Ishikawa (cell line): ENCODE measurements at regions not wholly inside any gene's neighbourhood (a gene's known extent, or its start where the extent isn't known, plus 50 kb on each side); places are given as distances from the start of the nearest gene placed in this dataset.

ENCODE experiments used
- CEBPB ChIP-seq: IDR thresholded peaks from 2 replicates; pipeline ENCODE4 v1.6.1; 2012
- EP300 ChIP-seq: IDR thresholded peaks from 2 replicates; pipeline ENCODE4 v1.6.1; 2012; ENCODE audit warnings: borderline replicate concordance
- NFIC ChIP-seq: IDR thresholded peaks from 2 replicates; pipeline ENCODE4 v1.6.1; 2012
- REST ChIP-seq: IDR thresholded peaks from 2 replicates; pipeline ENCODE4 v1.6.1; 2012; ENCODE audit warnings: low read depth, mild to moderate bottlenecking
- TAF1 ChIP-seq: IDR thresholded peaks from 2 replicates; pipeline ENCODE4 v1.6.1; 2012; ENCODE audit warnings: low read depth, mild to moderate bottlenecking
- USF1 ChIP-seq: IDR thresholded peaks from 2 replicates; pipeline ENCODE4 v1.6.1; 2012
- ZBTB7A ChIP-seq: IDR thresholded peaks from 2 replicates; pipeline ENCODE4 v1.6.1; 2012; ENCODE audit warnings: low read depth

GRCh38 chr7:17467386-17467945, 169.0 kb downstream of the AHR start:
- no peak for TF ChIP-seq USF1
- no peak for TF ChIP-seq ZBTB7A
- TF ChIP-seq NFIC: no peak
- TF ChIP-seq TAF1: no peak
- no peak for TF ChIP-seq REST
- TF ChIP-seq CEBPB: no peak
- no peak for TF ChIP-seq EP300
